Activated CD4-positive, alpha-beta T cell treated with anti-CD3 and anti-CD28 coated beads, Interleukin-2, amount 50 U/mL, for 16 hours (primary cell): ENCODE measurements at regions not wholly inside any gene's neighbourhood (a gene's known extent, or its start where the extent isn't known, plus 50 kb on each side); places are given as distances from the start of the nearest gene placed in this dataset.

ENCODE experiments used
- DNase-seq: peaks from one replicate; pipeline ENCODE4 v3.0.0-alpha.2; 2020

- DNase-seq, result no peak
These were observed 108.1 kb downstream of the GNAT3 start for GRCh38 chr7:80403686-80404241.

GRCh38 chr7:80401708-80402107 is 110.2 kb downstream of the GNAT3 start:
- DNase-seq, result no peak

- no peak for DNase-seq
These were observed 118.1 kb downstream of the GNAT3 start for GRCh38 chr7:80393786-80394185.

- DNase-seq, result peak; percentile 11
These were observed 119.4 kb downstream of the GNAT3 start for GRCh38 chr7:80392229-80393169.

- DNase-seq, result no peak
These were observed 124.2 kb downstream of the GNAT3 start for GRCh38 chr7:80387634-80388193.

GRCh38 chr7:80386686-80387085 is 125.2 kb downstream of the GNAT3 start:
- DNase-seq, result no peak

GRCh38 chr7:80385508-80385907 is 126.4 kb downstream of the GNAT3 start:
- DNase-seq, result no peak

GRCh38 chr7:80380957-80381356 is 130.9 kb downstream of the GNAT3 start:
- DNase-seq, result no peak

GRCh38 chr7:80379034-80379982 is 132.6 kb downstream of the GNAT3 start:
- no peak for DNase-seq

- no peak for DNase-seq
These were observed 137.5 kb downstream of the GNAT3 start for GRCh38 chr7:80374321-80374720.

- DNase-seq, result no peak
These were observed 138.3 kb downstream of the GNAT3 start for GRCh38 chr7:80373429-80374032.

- DNase-seq, result no peak
These were observed 139.4 kb downstream of the GNAT3 start for GRCh38 chr7:80372415-80372814.

GRCh38 chr7:80370587-80370986 is 141.3 kb downstream of the GNAT3 start:
- DNase-seq, result no peak

GRCh38 chr7:80369321-80369720 is 142.5 kb downstream of the GNAT3 start:
- DNase-seq, result no peak

GRCh38 chr7:80362677-80363076 is 149.2 kb downstream of the GNAT3 start:
- no peak for DNase-seq

- no peak for DNase-seq
These were observed 149.8 kb downstream of the GNAT3 start for GRCh38 chr7:80362010-80362618.

GRCh38 chr7:80359476-80359875 is 152.4 kb downstream of the GNAT3 start:
- DNase-seq, result no peak

GRCh38 chr7:80359029-80359428 is 152.8 kb downstream of the GNAT3 start:
- no peak for DNase-seq

- DNase-seq, result no peak
These were observed 154.3 kb downstream of the GNAT3 start for GRCh38 chr7:80357530-80357929.

GRCh38 chr7:80350430-80350829 is 161.4 kb downstream of the GNAT3 start:
- no peak for DNase-seq

GRCh38 chr7:80348223-80348622 is 163.6 kb downstream of the GNAT3 start:
- no peak for DNase-seq

GRCh38 chr7:80347173-80347572 is 164.7 kb downstream of the GNAT3 start:
- no peak for DNase-seq
